OCI-LY1 (cell line): ENCODE measurements at regions not wholly inside any gene's neighbourhood (a gene's known extent, or its start where the extent isn't known, plus 50 kb on each side); places are given as distances from the start of the nearest gene placed in this dataset.

Experiments
- CTCF ChIP-seq: fragments of 200-600 bp; sonication (generic), shearing (Covaris generic); IDR thresholded peaks from 2 replicates; pipeline ENCODE4 v1.5.1; 2017; ENCODE audit warnings: mild to moderate bottlenecking, antibody characterized with exemption, low read length, moderate library complexity, mixed read lengths
- EZH2 ChIP-seq: fragments of 200-600 bp; sonication (generic), shearing (Covaris generic); IDR thresholded peaks from 2 replicates; pipeline ENCODE4 v1.8.0; 2017; ENCODE audit warnings: borderline replicate concordance, mixed run types, mild to moderate bottlenecking, antibody characterized with exemption, low read length, moderate library complexity, mixed read lengths

DNA sequence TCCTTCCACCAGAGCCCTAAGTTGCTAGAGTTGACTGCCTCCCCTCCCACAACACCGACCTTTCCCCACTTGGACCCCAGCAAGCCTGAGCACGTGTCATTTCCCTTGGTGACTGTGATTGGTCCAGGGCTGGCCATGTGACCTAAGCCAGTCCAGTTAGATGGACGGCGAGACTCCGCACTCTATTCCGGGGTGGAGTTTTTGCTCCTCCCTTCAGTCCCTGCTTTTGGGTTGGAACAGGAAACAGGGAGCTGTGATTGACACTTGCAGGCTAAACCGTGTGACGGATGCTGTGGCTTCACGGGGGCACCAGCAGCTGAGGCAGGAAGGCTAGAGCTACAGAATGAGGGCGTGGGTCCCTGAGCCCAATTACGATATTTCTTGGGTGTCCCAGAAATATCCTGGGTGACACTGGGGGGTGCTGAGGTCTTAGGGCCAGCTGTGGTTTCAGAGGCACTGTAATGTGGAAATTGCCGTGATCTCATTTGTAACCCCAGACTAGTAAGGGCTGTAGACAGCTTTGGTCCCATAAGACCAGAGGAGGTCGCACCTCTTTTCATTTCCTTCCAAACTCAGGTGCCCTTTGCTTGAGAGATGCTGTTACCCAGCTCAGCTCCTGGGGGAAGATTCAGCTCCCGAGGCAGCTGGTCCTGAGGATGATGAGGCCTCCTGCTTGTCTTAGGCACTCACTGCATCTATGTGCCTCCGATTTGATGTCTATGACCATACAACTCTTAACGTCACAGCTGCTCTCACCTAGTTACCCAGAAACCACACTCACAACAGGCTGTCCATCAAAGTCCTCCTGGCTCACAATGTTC lies 102.7 kb upstream of the NPTX2 start:
- no peak for TF ChIP-seq CTCF
- TF ChIP-seq EZH2 = no peak
